Erythroblast (primary cell): ENCODE measurements at regions not wholly inside any gene's neighbourhood (a gene's known extent, or its start where the extent isn't known, plus 50 kb on each side); places are given as distances from the start of the nearest gene placed in this dataset.

Source experiments
- GATA1 ChIP-seq: IDR thresholded peaks from 2 replicates; pipeline ENCODE4 v1.6.1; 2011; ENCODE audit warnings: low read depth, mild to moderate bottlenecking, control low read depth, low read length, moderate library complexity
- POLR2A ChIP-seq: IDR thresholded peaks from 2 replicates; pipeline ENCODE4 v1.6.1; 2011; ENCODE audit warnings: mild to moderate bottlenecking, low read length

- TF ChIP-seq POLR2A = no peak
- TF ChIP-seq GATA1 = no peak
These were observed 185.0 kb downstream of the TMEM18 start for GRCh38 chr2:492178-492577.
